ENCODE measurements at regions not wholly inside any gene's neighbourhood (a gene's known extent, or its start where the extent isn't known, plus 50 kb on each side); places are given as distances from the start of the nearest gene placed in this dataset.
A peak's percentile ranks its signal among the peaks of the same experiment; 100 is the strongest.
"Not testable (repeated sequence)": the region's sequence is repeated elsewhere in the genome, so short reads cannot be mapped to it uniquely, and the experiment has no call there.

GRCh38 chr21:15638856-15639549 lies 90.8 kb upstream of the USP25 start:
- intact Hi-C loops (cut with DNase I; ENCODE audit: low total_unique reads) = no loop called here
- Histone ChIP-seq H3K4me3 (no peak overlapping the region), H3K4me1 (no peaks in the 10 kb centered on the region), H3K9me3 (no peaks in the 10 kb centered on the region), H3K27ac (peak overlapping the region in 1 of 2 donors; percentile 19), H3K36me3 (no peaks in the 10 kb centered on the region), H3K27me3 (no peaks in the 10 kb centered on the region)
- TF ChIP-seq CTCF (IDR thresholded peaks at IDR 0.05) (no peak), POLR2AphosphoS5 (IDR thresholded peaks at IDR 0.05) (no peak), POLR2A (IDR thresholded peaks at IDR 0.05) (no peak)
- peak; percentile 52 to 63 for DNase-seq (ENCODE audit: low spot score in 2 of 2)

GRCh38 chr21:15640113-15640512 lies 89.7 kb upstream of the USP25 start:
- intact Hi-C loops (cut with DNase I; ENCODE audit: low total_unique reads); H3K27ac ChIP-seq; H3K27me3 ChIP-seq: not testable (repeated sequence)

GRCh38 chr21:15644489-15644888 lies 85.3 kb upstream of the USP25 start:
- no peak for TF ChIP-seq POLR2A (IDR thresholded peaks at IDR 0.05)
- TF ChIP-seq POLR2AphosphoS5 (IDR thresholded peaks at IDR 0.05) = no peak
- no peak for TF ChIP-seq CTCF (IDR thresholded peaks at IDR 0.05)
- no peaks in the 10 kb centered on the region for H3K36me3 ChIP-seq
- intact Hi-C loops (cut with DNase I; ENCODE audit: low total_unique reads) = no loop called here

More at GRCh38 chr21:15640113-15640512, 89.7 kb upstream of the USP25 start:
- H3K9me3 ChIP-seq; H3K36me3 ChIP-seq; DNase-seq (ENCODE audit: low spot score in 2 of 2); H3K4me1 ChIP-seq; H3K4me3 ChIP-seq: not testable (repeated sequence)

GRCh38 chr21:15645830-15646229 lies 84.0 kb upstream of the USP25 start:
- Histone ChIP-seq H3K36me3 (no peaks in the 10 kb centered on the region), H3K4me1 (no peaks in the 10 kb centered on the region), H3K27ac (no peak overlapping the region), H3K9me3 (no peaks in the 10 kb centered on the region), H3K4me3 (no peak overlapping the region), H3K27me3 (no peaks in the 10 kb centered on the region)
- no peak for DNase-seq (ENCODE audit: low spot score in 2 of 2)
- TF ChIP-seq POLR2A (IDR thresholded peaks at IDR 0.05) (no peak), CTCF (IDR thresholded peaks at IDR 0.05) (no peak), POLR2AphosphoS5 (IDR thresholded peaks at IDR 0.05) (no peak)
- intact Hi-C loops (cut with DNase I; ENCODE audit: low total_unique reads) = no loop called here

More at GRCh38 chr21:15644489-15644888, 85.3 kb upstream of the USP25 start:
- no peak overlapping the region for H3K4me3 ChIP-seq
- H3K9me3 ChIP-seq = no peaks in the 10 kb centered on the region
- no peak for DNase-seq (ENCODE audit: low spot score in 2 of 2)
- H3K27ac ChIP-seq = no peak overlapping the region
- no peaks in the 10 kb centered on the region for H3K4me1 ChIP-seq
- no peaks in the 10 kb centered on the region for H3K27me3 ChIP-seq

GRCh38 chr21:15650735-15651134 lies 79.0 kb upstream of the USP25 start:
- no peaks in the 10 kb centered on the region for H3K9me3 ChIP-seq
- no peaks in the 10 kb centered on the region for H3K27me3 ChIP-seq
- no peak overlapping the region for H3K4me3 ChIP-seq
- no peak for DNase-seq (ENCODE audit: low spot score in 2 of 2)
- TF ChIP-seq POLR2AphosphoS5 (IDR thresholded peaks at IDR 0.05) (no peak), CTCF (IDR thresholded peaks at IDR 0.05) (no peak), POLR2A (IDR thresholded peaks at IDR 0.05) (no peak)
- H3K36me3 ChIP-seq = no peaks in the 10 kb centered on the region
- H3K27ac ChIP-seq = no peak overlapping the region
- intact Hi-C loops (cut with DNase I; ENCODE audit: low total_unique reads) = no loop called here
- no peaks in the 10 kb centered on the region for H3K4me1 ChIP-seq

Measured in breast epithelium (tissue), 4 donors.